ENCODE measurements at regions not wholly inside any gene's neighbourhood (a gene's known extent, or its start where the extent isn't known, plus 50 kb on each side); places are given as distances from the start of the nearest gene placed in this dataset.
"Not testable (repeated sequence)": the region's sequence is repeated elsewhere in the genome, so short reads cannot be mapped to it uniquely, and the experiment has no call there.

- intact Hi-C loops (cut with DNase I, micrococcal nuclease) = no loop called here
- ATAC-seq (no peak), DNase-seq (peak in 1 of 2 donors; percentile 12)
These were observed 438.2 kb downstream of the SOX9 start for GRCh38 chr17:72558971-72559476.

GRCh38 chr17:72560303-72561247 lies 439.8 kb downstream of the SOX9 start:
- intact Hi-C loops (cut with DNase I, micrococcal nuclease) = no loop called here
- ATAC-seq (peak; percentile 82), DNase-seq (peak; percentile 75 to 83)

- ATAC-seq (no peak), DNase-seq (no peak)
- intact Hi-C loops (cut with DNase I, micrococcal nuclease) = no loop called here
These were observed 440.4 kb downstream of the SOX9 start for GRCh38 chr17:72561266-72561665.

DNA sequence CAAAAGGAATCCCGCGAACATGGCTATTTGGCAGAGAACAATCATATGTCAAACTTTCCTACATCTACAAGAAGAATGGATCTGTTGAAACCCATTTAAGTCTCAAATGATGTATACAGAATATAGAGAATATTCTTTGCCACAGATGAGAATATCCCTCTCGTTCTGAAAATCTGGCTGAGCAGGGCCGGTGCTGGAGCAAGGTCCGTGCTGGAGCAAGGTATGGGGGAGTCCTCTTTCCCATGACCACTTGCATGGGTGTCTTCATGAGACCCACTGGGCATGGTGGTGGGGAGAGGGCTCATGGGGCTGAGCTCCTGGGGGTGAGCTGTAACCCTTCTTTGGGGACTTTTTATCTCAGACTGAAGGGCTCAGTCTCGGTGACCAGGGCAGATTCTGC lies 440.9 kb downstream of the SOX9 start:
- DNase-seq = no peak
- intact Hi-C loops (cut with DNase I, micrococcal nuclease) = no loop called here
- no peak for ATAC-seq

DNA sequence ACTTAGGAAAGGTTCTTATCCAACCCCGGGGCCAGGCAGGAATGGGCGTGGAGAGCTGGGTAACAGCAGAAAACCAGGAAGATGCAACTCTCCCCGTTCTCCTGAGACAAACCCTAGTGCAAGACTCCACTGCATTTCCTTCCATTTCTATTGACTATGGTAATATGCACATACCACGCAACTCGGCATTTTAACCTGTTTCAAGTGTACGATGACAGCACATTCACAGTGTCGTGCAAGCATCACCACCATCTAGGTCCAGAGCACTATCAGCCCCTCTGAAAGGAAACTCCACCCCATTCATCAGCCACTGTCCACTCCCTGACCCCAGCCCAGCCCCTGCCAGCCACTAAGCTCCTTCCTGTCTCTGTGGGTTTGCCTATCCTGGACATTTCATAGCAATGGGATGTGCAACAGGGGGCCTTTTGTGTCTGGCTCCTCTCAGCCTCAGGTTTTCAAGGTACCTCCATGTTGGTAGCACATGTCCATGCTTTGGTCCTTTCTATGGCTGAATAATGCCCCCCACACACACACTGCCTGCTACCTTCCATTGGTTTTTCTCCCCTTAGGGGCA lies 441.9 kb downstream of the SOX9 start:
- DNase-seq = no peak
- intact Hi-C loops (cut with DNase I, micrococcal nuclease) = no loop called here
- ATAC-seq = no peak

DNA sequence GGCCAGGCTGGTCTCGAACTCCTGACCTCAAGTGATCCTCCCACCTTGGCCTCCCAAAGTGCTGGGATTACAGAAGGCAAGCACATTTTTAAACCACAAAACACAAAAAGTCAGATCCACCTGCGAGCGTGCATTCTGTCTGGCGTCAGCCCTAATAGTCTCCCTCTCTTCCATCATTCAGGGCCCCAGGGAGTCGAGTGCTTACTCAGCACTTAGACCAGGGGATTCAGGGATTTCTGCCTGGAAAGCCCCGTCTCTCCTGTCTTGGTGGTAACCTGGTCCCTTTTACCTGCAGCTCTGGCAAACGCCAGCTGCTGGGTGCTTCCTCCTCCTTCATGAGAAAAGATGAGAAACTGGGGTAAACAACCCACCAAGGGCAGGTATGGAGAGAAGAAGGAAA lies 443.1 kb downstream of the SOX9 start:
- DNase-seq = no peak
- intact Hi-C loops (cut with DNase I, micrococcal nuclease) = no loop called here
- no peak for ATAC-seq

- ATAC-seq (no peak), DNase-seq (no peak)
- intact Hi-C loops (cut with DNase I, micrococcal nuclease) = no loop called here
These were observed 444.2 kb downstream of the SOX9 start for GRCh38 chr17:72565006-72565405.

DNA sequence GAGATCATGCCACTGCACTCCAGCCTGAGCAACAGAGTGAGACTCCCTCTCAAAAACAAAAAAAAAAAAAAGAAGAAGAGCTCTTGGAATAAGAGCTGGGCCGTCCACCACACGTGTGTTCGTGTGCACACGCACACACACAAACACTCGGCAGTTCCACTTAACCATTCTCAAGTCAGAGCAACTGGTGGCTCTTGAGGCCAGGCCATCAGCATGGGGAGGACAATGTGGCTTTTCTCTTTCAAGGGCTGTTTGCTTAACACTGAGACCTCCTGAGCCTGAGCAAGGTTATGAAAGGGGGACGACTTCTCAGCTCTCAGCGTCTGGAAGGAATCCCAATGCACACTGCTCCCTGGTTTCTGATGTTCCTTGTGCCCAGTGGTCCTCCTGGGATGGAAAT lies 444.9 kb downstream of the SOX9 start:
- ATAC-seq (no peak), DNase-seq (no peak)
- intact Hi-C loops (cut with DNase I, micrococcal nuclease) = no loop called here

- DNase-seq (no peak), ATAC-seq (no peak)
These were observed 446.1 kb downstream of the SOX9 start for GRCh38 chr17:72566671-72567484.

DNA sequence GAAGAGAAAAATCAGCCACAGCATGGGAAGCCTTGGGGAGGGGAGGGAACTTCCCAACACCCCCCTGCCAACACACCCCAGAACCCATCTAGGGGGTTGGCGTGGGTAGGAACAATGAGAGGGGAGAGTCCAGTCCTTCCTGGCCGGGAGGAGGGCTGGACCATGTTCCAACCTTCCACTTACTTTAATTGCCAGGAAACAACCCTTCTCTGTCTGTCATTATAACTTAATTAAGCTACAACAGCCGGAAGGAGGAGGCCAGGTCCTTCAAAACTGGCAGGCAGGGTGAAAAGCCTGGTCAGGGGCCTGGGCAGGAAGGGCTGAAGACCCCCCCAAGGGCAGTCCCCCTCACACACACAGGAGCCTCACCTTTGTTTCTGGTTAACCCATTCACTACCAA lies 447.0 kb downstream of the SOX9 start:
- ATAC-seq (peak; percentile 76), DNase-seq (no peak)
- intact Hi-C loops (cut with DNase I, micrococcal nuclease) = no loop called here

More at GRCh38 chr17:72566671-72567484, 446.1 kb downstream of the SOX9 start:
- intact Hi-C loops (cut with DNase I, micrococcal nuclease) = no loop called here

- ATAC-seq = peak; percentile 41
- intact Hi-C loops (cut with DNase I, micrococcal nuclease) = no loop called here
- DNase-seq = peak in 1 of 2 donors; percentile 52
These were observed 448.5 kb downstream of the SOX9 start for GRCh38 chr17:72569148-72569946.

- ATAC-seq (peak; percentile 12), DNase-seq (no peak)
- intact Hi-C loops (cut with DNase I, micrococcal nuclease) = no loop called here
These were observed 451.1 kb downstream of the SOX9 start for GRCh38 chr17:72571813-72572396.

GRCh38 chr17:72572604-72573491 lies 452.0 kb downstream of the SOX9 start:
- DNase-seq (no peak), ATAC-seq (no peak)
- intact Hi-C loops (cut with DNase I, micrococcal nuclease) = no loop called here

DNA sequence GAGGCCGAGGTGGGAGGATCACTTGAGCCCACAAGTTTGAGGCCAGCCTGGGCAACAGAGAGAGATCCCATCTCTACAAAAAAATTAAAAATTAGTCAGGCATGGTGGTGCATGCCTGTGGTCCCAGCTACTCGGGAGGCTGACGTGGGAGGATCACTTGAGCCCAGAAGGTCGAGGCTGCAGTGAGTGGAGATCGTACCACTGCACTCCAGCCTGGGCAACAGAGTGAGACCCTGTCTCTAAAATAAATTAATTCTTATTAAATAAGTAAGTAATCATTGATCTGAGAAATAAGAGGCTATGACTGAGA lies 452.6 kb downstream of the SOX9 start:
- DNase-seq; intact Hi-C loops (cut with DNase I, micrococcal nuclease); ATAC-seq: not testable (repeated sequence)

DNA sequence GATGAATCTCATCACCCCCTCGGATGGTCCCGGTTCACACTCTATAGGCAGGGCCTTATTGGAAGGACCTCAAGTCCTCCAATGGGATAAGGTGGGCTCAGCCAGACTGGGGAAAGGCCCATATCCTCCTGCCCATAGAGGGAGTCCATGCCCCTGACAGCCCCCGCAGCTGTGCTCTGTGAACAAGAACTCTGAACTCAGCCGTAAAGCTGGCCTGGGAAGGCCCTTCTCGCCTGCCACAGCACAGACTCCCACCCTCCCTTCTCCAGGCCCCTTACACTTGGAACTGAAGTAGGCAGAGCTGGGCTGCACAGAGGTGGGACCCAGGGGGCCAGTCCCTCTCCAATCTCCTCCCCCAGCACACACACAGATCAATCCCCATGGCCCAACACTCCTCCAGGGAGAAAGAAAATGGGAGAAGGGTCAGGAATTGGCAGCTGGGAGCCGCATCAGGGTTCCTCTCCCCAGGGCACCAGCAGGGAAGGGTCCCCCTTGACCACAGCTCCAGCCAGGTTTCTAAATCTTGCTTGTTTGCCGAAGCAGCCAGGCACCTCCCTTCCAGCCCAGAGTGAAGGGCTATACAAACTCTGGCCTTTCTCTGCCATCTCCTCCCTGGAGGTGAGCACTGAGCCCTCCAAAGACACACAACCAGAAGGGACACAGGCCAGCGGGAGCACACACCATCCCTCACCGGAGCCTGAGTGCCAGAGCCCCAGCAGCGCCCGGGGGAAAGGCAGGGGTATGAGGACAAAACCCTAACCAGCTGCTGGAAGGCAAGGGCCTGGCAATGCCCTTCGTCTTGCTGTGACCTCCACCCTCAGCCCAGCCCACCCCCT lies 454.1 kb downstream of the SOX9 start:
- no peak for DNase-seq
- intact Hi-C loops (cut with DNase I, micrococcal nuclease) = no loop called here
- ATAC-seq = no peak

DNA sequence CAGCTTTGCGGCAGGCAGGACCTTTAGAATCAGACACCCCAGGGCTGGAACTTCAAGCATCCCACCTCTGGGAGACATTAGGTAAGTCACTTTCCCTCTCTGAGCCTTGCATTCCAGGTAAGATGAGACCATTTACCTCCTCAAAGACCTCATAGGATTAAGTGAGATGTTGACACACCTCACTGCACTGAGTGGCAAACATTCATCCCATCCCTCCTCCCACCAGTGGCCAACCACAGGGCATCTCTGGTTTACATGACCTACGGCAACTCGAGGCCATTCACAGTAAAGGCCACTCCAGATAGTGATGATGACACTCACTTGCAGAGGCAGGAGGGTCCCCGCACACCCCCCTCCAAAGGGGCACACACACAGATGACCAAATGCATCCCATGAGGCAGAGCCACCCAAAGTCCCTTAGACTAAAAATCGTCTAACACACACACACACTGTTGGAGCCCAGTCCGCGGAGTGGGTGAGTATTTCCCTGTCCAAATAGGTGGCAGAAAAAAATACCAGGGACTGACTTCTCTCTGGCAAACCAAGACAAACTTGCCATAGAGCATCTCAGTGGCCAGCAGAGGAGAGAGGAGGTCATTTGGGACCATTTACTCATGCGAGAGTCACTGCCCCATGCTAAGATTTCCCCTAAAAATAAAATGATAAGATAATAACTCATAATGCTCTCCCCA lies 454.9 kb downstream of the SOX9 start:
- ATAC-seq = no peak
- DNase-seq = no peak
- intact Hi-C loops (cut with DNase I, micrococcal nuclease) = no loop called here

All from left colon (tissue), 2 donors.